Osteocyte (in vitro differentiated cells): ENCODE measurements at regions not wholly inside any gene's neighbourhood (a gene's known extent, or its start where the extent isn't known, plus 50 kb on each side); places are given as distances from the start of the nearest gene placed in this dataset.

Experiments
- DNase-seq: peaks from one replicate; pipeline ENCODE4 v3.0.0; 2021; ENCODE audit warnings: mixed read lengths; ENCODE audit not compliant: unreplicated experiment; ENCODE audit errors: extremely low spot score
- H3K27ac Mint-ChIP-seq: one replicate; pipeline ENCODE4 v1.8.0; 2021; ENCODE audit warnings: mild to moderate bottlenecking, mixed read lengths; ENCODE audit not compliant: unreplicated experiment
- H3K27me3 Mint-ChIP-seq: one replicate; pipeline ENCODE4 v1.8.0; 2021; ENCODE audit warnings: mixed read lengths; ENCODE audit not compliant: unreplicated experiment
- H3K36me3 Mint-ChIP-seq: one replicate; pipeline ENCODE4 v1.8.0; 2021; ENCODE audit warnings: mixed read lengths; ENCODE audit not compliant: unreplicated experiment
- H3K4me1 Mint-ChIP-seq: one replicate; pipeline ENCODE4 v1.8.0; 2021; ENCODE audit warnings: mixed read lengths; ENCODE audit not compliant: unreplicated experiment
- H3K4me3 Mint-ChIP-seq: one replicate; pipeline ENCODE4 v1.8.0; 2021; ENCODE audit warnings: mild to moderate bottlenecking, moderate library complexity, mixed read lengths; ENCODE audit not compliant: unreplicated experiment
- H3K9me3 Mint-ChIP-seq: one replicate; pipeline ENCODE4 v1.8.0; 2021; ENCODE audit warnings: mixed read lengths; ENCODE audit not compliant: unreplicated experiment
- CTCF ChIP-seq: fragments of 200-600 bp; sonication (generic); IDR thresholded peaks from 2 replicates; pipeline ENCODE4 v1.5.0; 2021; ENCODE audit warnings: antibody characterized with exemption, mild to moderate bottlenecking, moderate library complexity

- no peak overlapping the region for H3K4me3 Mint-ChIP-seq
- H3K27me3 Mint-ChIP-seq = no peaks in the 10 kb centered on the region
- H3K36me3 Mint-ChIP-seq = no peaks in the 10 kb centered on the region
- H3K4me1 Mint-ChIP-seq = no peaks in the 10 kb centered on the region
- no peak for DNase-seq
- no peak for TF ChIP-seq CTCF
- H3K27ac Mint-ChIP-seq = no peak overlapping the region
- no peaks in the 10 kb centered on the region for H3K9me3 Mint-ChIP-seq
Observed at GRCh38 chr3:81908561-81908960, 147.1 kb upstream of the GBE1 start.

GRCh38 chr3:81898336-81898735 is 136.9 kb upstream of the GBE1 start:
- Mint-ChIP-seq H3K27ac (no peak overlapping the region), H3K4me1 (no peaks in the 10 kb centered on the region), H3K36me3 (no peaks in the 10 kb centered on the region), H3K4me3 (no peak overlapping the region), H3K9me3 (no peaks in the 10 kb centered on the region), H3K27me3 (no peaks in the 10 kb centered on the region)
- no peak for DNase-seq
- TF ChIP-seq CTCF = no peak

- DNase-seq = no peak
- no peaks in the 10 kb centered on the region for H3K36me3 Mint-ChIP-seq
- no peak for TF ChIP-seq CTCF
- H3K9me3 Mint-ChIP-seq = no peaks in the 10 kb centered on the region
- no peak overlapping the region for H3K4me3 Mint-ChIP-seq
- no peaks in the 10 kb centered on the region for H3K27me3 Mint-ChIP-seq
- no peaks in the 10 kb centered on the region for H3K4me1 Mint-ChIP-seq
- H3K27ac Mint-ChIP-seq = no peak overlapping the region
Observed at GRCh38 chr3:81894598-81894997, 133.2 kb upstream of the GBE1 start.

GRCh38 chr3:81891055-81891895 is 129.8 kb upstream of the GBE1 start:
- H3K36me3 Mint-ChIP-seq = no peaks in the 10 kb centered on the region
- no peak for DNase-seq
- no peak for TF ChIP-seq CTCF
- no peak overlapping the region for H3K27ac Mint-ChIP-seq
- H3K4me1 Mint-ChIP-seq = no peaks in the 10 kb centered on the region
- H3K27me3 Mint-ChIP-seq = no peaks in the 10 kb centered on the region
- no peaks in the 10 kb centered on the region for H3K9me3 Mint-ChIP-seq
- H3K4me3 Mint-ChIP-seq = no peak overlapping the region

GRCh38 chr3:81888914-81889557 is 127.6 kb upstream of the GBE1 start:
- Mint-ChIP-seq H3K36me3 (no peaks in the 10 kb centered on the region), H3K27ac (no peak overlapping the region), H3K4me3 (no peak overlapping the region), H3K27me3 (no peaks in the 10 kb centered on the region), H3K4me1 (no peaks in the 10 kb centered on the region), H3K9me3 (no peaks in the 10 kb centered on the region)
- TF ChIP-seq CTCF = no peak
- no peak for DNase-seq
